ENCODE measurements at regions not wholly inside any gene's neighbourhood (a gene's known extent, or its start where the extent isn't known, plus 50 kb on each side); places are given as distances from the start of the nearest gene placed in this dataset.

DNA sequence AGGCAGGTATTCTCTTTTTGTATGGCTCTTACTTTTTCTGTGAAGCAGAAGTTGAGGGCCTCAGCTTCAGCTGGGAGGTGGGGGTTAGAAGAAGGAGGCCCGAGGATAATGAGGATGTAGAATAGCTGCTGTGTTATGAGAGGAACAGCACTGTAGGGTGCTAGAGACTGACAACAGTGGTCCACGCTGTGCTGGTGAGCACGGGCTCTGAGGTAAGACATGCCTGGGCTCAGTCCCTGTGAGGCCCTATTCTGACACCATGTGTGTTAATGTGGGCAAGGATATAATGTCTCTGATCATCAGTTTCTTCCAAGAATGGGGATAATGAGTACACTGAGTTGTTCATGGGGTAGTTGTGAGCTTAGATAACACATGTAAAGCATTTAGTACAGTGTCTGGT lies 55.3 kb upstream of the SFRP2 start:
- H3K4me3 ChIP-seq: no peak overlapping the region
- RAD21 ChIA-PET (ENCODE audit: unreplicated experiment): no interaction called here
- H3K4me2 ChIP-seq (ENCODE audit: control insufficient read depth, insufficient read depth): no peak overlapping the region
- no peaks in the 10 kb centered on the region for H4K20me1 ChIP-seq (ENCODE audit: control insufficient read depth, insufficient read depth)
- POLR2A ChIA-PET: no interaction called here
- no peak for ATAC-seq
- no peak overlapping the region for H3K27ac ChIP-seq (ENCODE audit: control insufficient read depth, insufficient read depth)
- FAIRE-seq: no peak
- TF ChIP-seq SREBF2 (IDR thresholded peaks at IDR 0.05; ENCODE audit: low read length) (no peak), BMI1 (IDR thresholded peaks at IDR 0.05; ENCODE audit: borderline replicate concordance) (no peak), NR2C2 (IDR thresholded peaks at IDR 0.05; ENCODE audit: borderline replicate concordance, control insufficient read depth, insufficient read length, low read depth) (no peak), IRF4 (IDR thresholded peaks at IDR 0.05; ENCODE audit: low read depth, low read length) (no peak), EED (IDR thresholded peaks at IDR 0.05; ENCODE audit: low read depth) (no peak), YY1 (IDR thresholded peaks at IDR 0.05; ENCODE audit: low read depth, low read length) (no peak)
- TF ChIP-seq, protein P1, sequence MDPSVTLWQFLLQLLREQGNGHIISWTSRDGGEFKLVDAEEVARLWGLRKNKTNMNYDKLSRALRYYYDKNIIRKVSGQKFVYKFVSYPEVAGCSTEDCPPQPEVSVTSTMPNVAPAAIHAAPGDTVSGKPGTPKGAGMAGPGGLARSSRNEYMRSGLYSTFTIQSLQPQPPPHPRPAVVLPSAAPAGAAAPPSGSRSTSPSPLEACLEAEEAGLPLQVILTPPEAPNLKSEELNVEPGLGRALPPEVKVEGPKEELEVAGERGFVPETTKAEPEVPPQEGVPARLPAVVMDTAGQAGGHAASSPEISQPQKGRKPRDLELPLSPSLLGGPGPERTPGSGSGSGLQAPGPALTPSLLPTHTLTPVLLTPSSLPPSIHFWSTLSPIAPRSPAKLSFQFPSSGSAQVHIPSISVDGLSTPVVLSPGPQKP (IDR thresholded peaks at IDR 0.05; ENCODE audit: low read depth, low read length): no peak
- TF ChIP-seq, protein P2, sequence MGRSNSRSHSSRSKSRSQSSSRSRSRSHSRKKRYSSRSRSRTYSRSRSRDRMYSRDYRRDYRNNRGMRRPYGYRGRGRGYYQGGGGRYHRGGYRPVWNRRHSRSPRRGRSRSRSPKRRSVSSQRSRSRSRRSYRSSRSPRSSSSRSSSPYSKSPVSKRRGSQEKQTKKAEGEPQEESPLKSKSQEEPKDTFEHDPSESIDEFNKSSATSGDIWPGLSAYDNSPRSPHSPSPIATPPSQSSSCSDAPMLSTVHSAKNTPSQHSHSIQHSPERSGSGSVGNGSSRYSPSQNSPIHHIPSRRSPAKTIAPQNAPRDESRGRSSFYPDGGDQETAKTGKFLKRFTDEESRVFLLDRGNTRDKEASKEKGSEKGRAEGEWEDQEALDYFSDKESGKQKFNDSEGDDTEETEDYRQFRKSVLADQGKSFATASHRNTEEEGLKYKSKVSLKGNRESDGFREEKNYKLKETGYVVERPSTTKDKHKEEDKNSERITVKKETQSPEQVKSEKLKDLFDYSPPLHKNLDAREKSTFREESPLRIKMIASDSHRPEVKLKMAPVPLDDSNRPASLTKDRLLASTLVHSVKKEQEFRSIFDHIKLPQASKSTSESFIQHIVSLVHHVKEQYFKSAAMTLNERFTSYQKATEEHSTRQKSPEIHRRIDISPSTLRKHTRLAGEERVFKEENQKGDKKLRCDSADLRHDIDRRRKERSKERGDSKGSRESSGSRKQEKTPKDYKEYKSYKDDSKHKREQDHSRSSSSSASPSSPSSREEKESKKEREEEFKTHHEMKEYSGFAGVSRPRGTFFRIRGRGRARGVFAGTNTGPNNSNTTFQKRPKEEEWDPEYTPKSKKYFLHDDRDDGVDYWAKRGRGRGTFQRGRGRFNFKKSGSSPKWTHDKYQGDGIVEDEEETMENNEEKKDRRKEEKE (IDR thresholded peaks at IDR 0.05): no peak
- TF ChIP-seq, protein P3, sequence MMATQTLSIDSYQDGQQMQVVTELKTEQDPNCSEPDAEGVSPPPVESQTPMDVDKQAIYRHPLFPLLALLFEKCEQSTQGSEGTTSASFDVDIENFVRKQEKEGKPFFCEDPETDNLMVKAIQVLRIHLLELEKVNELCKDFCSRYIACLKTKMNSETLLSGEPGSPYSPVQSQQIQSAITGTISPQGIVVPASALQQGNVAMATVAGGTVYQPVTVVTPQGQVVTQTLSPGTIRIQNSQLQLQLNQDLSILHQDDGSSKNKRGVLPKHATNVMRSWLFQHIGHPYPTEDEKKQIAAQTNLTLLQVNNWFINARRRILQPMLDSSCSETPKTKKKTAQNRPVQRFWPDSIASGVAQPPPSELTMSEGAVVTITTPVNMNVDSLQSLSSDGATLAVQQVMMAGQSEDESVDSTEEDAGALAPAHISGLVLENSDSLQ (IDR thresholded peaks at IDR 0.05): no peak
- no peaks in the 10 kb centered on the region; a peak in 1 of 4 replicates for H3K27me3 ChIP-seq (replicated peaks in 1 of 2; ENCODE audit: control insufficient read depth in 2 of 2, insufficient read depth in 2 of 2, low read length in 1 of 2)
- H3K9ac ChIP-seq (ENCODE audit: control insufficient read depth, insufficient read depth, low read length): no peak overlapping the region
- H3K4me1 ChIP-seq (ENCODE audit: control insufficient read depth, insufficient read depth, low read length): no peaks in the 10 kb centered on the region
- SMC1A ChIA-PET (ENCODE audit: uncharacterized antibody, unreplicated experiment): no interaction called here
- BruUV-seq (replicated peaks): no TSS peak
- in situ Hi-C loops (cut with MboI) (no loop called here), intact Hi-C loops (cut with micrococcal nuclease; ENCODE audit: unreplicated experiment) (no loop called here)
- H3K79me2 ChIP-seq (ENCODE audit: control insufficient read depth, insufficient read depth, low read length): no peaks in the 10 kb centered on the region
- CTCF ChIA-PET: no interaction called here
- no peaks in the 10 kb centered on the region for H3K9me3 ChIP-seq (replicated peaks; ENCODE audit: control insufficient read depth, insufficient read depth, low read length)
- H3K36me3 ChIP-seq (ENCODE audit: control insufficient read depth in 2 of 2, insufficient read depth in 2 of 2, low read length in 1 of 2): no peaks in the 10 kb centered on the region
- no peak overlapping the region for H2AFZ ChIP-seq (ENCODE audit: control insufficient read depth, low read depth, low read length)
- 0% methylated on average over 3 of the region's 3 CpGs for WGBS (ENCODE audit: insufficient coverage, insufficient replicate concordance, low lambda C conversion rate, missing lambda C conversion rate)
- no peak for DNase-seq (ENCODE audit: low read depth, low spot score)
